ENCODE measurements at regions not wholly inside any gene's neighbourhood (a gene's known extent, or its start where the extent isn't known, plus 50 kb on each side); places are given as distances from the start of the nearest gene placed in this dataset.

DNA sequence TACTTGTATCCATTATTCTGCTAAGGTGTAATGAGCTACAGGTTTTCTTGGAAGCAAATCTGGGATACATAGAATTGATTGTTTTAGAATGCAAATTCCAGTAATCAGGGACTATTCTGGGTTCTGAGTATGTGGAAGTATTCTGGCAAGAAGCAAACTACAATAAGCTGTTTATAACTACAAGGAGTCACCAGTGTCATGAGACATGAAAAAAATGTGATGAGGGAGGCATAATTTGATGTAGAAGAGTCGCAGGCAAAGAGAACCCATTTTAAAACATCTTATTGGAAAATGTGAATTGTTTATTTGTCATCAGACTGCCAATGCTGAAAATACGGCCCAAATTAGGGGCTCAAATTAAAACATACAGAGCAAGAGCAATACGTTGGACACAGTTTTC is 321.8 kb upstream of the E2F7 start:
- Mint-ChIP-seq H3K36me3 (no peaks in the 10 kb centered on the region), H3K27ac (no peak overlapping the region), H3K9me3 (peaks cover 7 to 11% of the 10 kb centered on the region in 2 donors)
- DNase-seq (ENCODE audit: low spot score in 2 of 2) (no peak), ATAC-seq (no peak)

DNA sequence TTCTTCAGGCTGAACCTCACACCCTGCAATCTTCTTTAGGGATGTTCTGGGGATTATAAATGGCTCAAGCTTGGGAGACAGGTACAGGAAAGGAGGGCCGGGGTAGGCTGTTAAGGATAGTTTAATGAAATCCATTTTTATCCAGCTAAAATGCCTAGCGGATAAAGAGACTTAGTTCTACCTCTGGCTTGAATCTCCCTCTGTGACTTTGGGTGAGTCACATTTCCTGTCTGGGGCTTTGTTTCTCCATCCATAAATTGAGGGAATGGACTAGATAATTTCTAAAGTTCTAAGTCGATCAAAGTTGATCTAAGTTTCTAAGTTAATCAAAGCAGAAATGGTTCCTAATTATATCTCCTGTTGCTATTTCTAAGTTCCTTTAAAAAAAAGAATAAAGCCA is 319.6 kb upstream of the E2F7 start:
- H3K9me3 Mint-ChIP-seq: peaks cover 5 to 7% of the 10 kb centered on the region in 2 donors
- H3K27ac Mint-ChIP-seq: no peak overlapping the region
- H3K36me3 Mint-ChIP-seq: no peaks in the 10 kb centered on the region
- DNase-seq (ENCODE audit: low spot score in 2 of 2) (no peak), ATAC-seq (no peak)

- ATAC-seq: no peak
- Mint-ChIP-seq H3K9me3 (peaks cover 4 to 7% of the 10 kb centered on the region in 2 donors), H3K27ac (no peak overlapping the region), H3K36me3 (no peaks in the 10 kb centered on the region)
- no peak for DNase-seq (ENCODE audit: low spot score in 2 of 2)
Measured at GRCh38 chr12:77382096-77382742, 316.9 kb upstream of the E2F7 start.

DNA sequence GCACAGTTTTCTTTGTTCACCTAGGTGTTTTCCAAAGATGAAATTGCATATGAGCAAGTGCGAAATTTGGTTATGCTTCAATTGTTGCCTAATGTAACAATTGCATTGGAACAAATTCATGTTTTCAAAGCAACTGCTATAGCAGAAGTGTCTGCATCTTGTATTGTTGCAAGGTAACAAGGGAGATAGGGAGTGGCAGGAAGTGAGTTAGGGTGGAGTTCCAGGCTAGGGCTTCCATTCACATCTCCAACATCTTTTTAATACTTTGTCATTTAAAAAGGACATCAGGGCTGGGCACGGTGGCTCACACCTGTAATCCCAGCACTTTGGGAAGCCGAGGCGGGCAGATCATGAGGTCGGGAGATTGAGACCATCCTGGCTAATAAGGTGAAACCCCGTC is 312.3 kb upstream of the E2F7 start:
- no peak for ATAC-seq
- H3K9me3 Mint-ChIP-seq: peaks cover 3 to 4% of the 10 kb centered on the region in 2 donors
- DNase-seq (ENCODE audit: low spot score in 2 of 2): no peak

GRCh38 chr12:77377116-77377515 is 311.7 kb upstream of the E2F7 start:
- peaks cover 3 to 4% of the 10 kb centered on the region in 2 donors for H3K9me3 Mint-ChIP-seq

More for the DNA sequence above, 312.3 kb upstream of the E2F7 start:
- no peaks in the 10 kb centered on the region for H3K36me3 Mint-ChIP-seq
- no peak overlapping the region for H3K27ac Mint-ChIP-seq

GRCh38 chr12:77374673-77375072 is 309.3 kb upstream of the E2F7 start:
- no peaks in the 10 kb centered on the region for H3K36me3 Mint-ChIP-seq
- DNase-seq (ENCODE audit: low spot score in 2 of 2) (no peak), ATAC-seq (no peak)
- H3K27ac Mint-ChIP-seq: no peak overlapping the region
- peaks cover 4 to 8% of the 10 kb centered on the region in 2 donors for H3K9me3 Mint-ChIP-seq

More at GRCh38 chr12:77377116-77377515, 311.7 kb upstream of the E2F7 start:
- no peak overlapping the region for H3K27ac Mint-ChIP-seq
- no peak for ATAC-seq
- DNase-seq (ENCODE audit: low spot score in 2 of 2): no peak
- no peaks in the 10 kb centered on the region for H3K36me3 Mint-ChIP-seq

GRCh38 chr12:77372494-77372893 is 307.1 kb upstream of the E2F7 start:
- ATAC-seq: no peak
- H3K9me3 Mint-ChIP-seq: peaks cover 5 to 10% of the 10 kb centered on the region in 2 donors
- H3K27ac Mint-ChIP-seq: no peak overlapping the region
- no peak for DNase-seq (ENCODE audit: low spot score in 2 of 2)
- H3K36me3 Mint-ChIP-seq: no peaks in the 10 kb centered on the region

DNA sequence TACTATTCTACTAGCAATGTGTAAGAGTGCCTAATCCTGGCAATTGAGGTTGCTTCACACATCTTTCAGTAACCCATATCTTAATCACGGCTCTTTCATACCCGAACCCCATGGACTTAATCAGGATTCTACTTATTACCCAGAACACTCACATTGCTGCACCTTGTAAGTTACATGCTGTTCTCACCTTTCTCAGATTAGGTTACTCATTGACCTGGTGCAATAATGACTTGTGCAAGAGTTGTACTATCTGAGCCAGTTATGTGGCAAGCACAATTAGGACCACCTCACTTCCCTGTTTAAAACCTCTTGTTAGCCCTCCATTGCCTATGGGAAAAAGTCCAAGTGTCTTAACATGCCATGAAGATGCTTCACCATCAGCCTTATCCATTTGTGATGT is 306.7 kb upstream of the E2F7 start:
- no peak for DNase-seq (ENCODE audit: low spot score in 2 of 2)

DNA sequence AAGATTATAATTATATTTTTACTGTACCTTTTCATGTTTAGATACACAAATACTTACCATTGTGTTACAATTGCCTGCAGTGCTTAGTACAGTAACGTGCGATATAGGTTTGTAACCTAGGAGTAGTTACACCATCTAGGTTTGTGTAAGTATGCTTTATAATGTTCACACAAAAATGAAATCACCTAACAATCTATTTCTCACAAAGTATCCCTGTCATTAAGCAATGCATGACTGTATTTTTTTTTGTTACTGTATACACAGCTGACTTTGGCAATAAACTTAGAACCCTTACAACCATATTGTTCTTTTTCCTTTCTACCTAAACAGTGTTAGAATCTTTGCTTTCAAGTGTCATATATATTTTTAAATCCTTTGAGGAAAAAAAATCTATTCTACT is 303.0 kb upstream of the E2F7 start:
- ATAC-seq (no peak), DNase-seq (ENCODE audit: low spot score in 2 of 2) (no peak)
- Mint-ChIP-seq H3K9me3 (peaks cover 5 to 16% of the 10 kb centered on the region in 2 donors), H3K36me3 (no peaks in the 10 kb centered on the region), H3K27ac (no peak overlapping the region)

More for the DNA sequence above, 306.7 kb upstream of the E2F7 start:
- Mint-ChIP-seq H3K27ac (no peak overlapping the region), H3K9me3 (peaks cover 5 to 9% of the 10 kb centered on the region in 2 donors), H3K36me3 (no peaks in the 10 kb centered on the region)
- ATAC-seq: no peak

GRCh38 chr12:77366616-77367015 is 301.2 kb upstream of the E2F7 start:
- H3K9me3 Mint-ChIP-seq: peaks cover 5 to 16% of the 10 kb centered on the region in 2 donors
- H3K36me3 Mint-ChIP-seq: no peaks in the 10 kb centered on the region
- no peak for ATAC-seq
- no peak overlapping the region for H3K27ac Mint-ChIP-seq
- DNase-seq (ENCODE audit: low spot score in 2 of 2): no peak

DNA sequence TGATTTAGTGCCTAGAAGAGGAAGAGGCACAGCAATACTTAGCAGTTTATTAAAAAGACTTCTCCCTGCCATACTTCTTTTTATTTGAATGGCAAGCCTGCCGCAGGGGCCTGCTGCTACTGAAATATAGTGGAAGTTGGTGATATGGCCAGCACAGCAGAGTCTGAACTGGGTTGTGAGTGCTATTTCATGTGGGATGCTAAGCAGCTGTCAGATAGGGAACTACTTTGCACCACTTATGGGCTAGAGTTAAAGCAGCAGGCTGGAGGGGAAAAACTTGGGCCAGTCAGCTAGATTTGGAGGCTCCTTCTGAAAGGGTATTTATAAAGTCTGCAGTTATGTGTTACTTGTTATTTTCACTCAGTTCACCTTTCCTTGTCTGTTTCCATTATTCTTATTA is 299.0 kb upstream of the E2F7 start:
- DNase-seq (ENCODE audit: low spot score in 2 of 2) (no peak), ATAC-seq (no peak)
- Mint-ChIP-seq H3K9me3 (peaks cover 5 to 16% of the 10 kb centered on the region in 2 donors), H3K27ac (no peak overlapping the region), H3K36me3 (no peaks in the 10 kb centered on the region)

DNA sequence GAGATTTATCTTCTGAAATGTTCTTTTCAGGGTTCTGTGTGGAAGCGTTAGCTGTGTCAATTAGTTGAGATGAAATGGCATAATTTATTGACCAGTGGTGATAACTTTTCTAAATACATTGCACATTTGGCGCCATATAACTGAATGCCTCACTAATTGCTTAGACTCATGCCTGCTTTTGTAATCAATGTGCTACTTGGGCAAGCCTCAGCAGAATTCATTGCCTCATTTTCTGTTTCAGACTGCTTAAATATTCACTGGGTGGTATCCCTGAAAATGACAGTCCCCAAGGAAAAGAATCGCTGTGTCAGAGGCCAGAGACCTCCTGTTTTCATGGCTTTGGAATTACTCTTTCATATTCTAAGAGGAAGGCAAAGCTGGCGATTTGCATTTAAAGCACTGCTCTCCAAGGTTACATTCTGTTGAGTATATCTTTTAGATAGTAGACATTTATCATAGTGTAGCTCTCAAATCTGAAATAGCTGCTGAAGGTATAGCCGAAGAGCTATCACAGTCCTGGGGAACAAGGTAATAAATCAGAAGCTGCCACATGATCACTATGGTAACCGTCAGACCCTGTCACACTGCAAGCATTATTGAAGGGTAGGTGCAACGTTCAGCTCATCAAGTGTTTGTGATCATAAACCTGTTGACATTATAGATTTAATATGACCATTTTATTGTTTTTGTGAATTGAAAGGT is 297.3 kb upstream of the E2F7 start:
- Mint-ChIP-seq H3K9me3 (peaks cover 0 to 13% of the 10 kb centered on the region in 2 donors), H3K27ac (no peak overlapping the region), H3K36me3 (no peaks in the 10 kb centered on the region)
- no peak for ATAC-seq
- no peak for DNase-seq (ENCODE audit: low spot score in 2 of 2)

DNA sequence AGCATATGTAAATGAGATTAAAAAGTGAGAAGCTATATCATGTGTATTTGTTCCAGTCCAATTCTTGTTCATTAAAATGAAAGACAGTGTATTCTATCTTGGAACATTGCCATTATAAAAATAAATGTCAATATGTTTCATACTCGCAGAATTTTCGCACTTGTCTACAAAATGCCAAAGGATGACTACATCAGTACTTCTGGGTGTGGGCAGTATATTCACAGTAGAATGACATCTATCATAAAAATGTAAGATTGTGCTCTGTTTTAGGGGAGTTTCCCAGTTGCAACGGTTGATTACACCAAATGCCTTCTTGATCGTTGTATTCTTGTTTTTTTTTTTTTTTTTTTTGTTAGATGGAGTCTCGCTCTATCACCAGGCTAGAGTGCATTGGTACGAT is 292.3 kb upstream of the E2F7 start:
- no peak for ATAC-seq
- Mint-ChIP-seq H3K9me3 (peaks cover 0 to 12% of the 10 kb centered on the region in 2 donors), H3K36me3 (no peaks in the 10 kb centered on the region), H3K27ac (no peak overlapping the region)
- no peak for DNase-seq (ENCODE audit: low spot score in 2 of 2)

DNA sequence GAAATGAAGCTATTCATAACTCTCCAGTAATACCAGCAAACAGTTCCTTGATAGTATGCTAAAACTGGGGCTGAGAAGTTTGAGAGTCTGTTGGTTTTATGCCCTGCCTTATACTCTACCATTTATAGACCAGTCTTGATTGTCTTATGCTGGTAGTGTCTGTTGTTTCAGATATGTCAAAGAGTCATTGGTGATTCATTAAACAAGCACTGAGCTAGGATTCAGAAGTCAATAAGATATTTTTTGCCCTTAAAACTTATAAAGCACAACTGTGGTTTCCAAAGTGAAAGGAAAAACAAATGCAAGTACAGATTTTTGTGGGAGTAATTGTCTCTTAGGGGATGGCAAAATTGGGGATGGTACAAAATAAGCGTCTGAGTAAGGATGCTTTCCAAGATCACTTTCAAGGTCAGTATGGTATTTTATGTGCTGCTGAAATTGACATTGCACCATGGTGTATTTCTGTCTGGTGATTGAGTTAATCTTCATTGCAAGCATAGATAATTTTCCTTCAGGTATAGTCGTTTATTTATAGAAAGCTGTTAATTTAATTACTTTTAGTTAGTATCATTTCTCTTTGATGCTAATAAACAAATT is 289.5 kb upstream of the E2F7 start:
- no peak for ATAC-seq
- no peaks in the 10 kb centered on the region for H3K36me3 Mint-ChIP-seq
- H3K27ac Mint-ChIP-seq: no peak overlapping the region
- DNase-seq (ENCODE audit: low spot score in 2 of 2): no peak
- H3K9me3 Mint-ChIP-seq: peaks cover 0 to 6% of the 10 kb centered on the region in 2 donors

DNA sequence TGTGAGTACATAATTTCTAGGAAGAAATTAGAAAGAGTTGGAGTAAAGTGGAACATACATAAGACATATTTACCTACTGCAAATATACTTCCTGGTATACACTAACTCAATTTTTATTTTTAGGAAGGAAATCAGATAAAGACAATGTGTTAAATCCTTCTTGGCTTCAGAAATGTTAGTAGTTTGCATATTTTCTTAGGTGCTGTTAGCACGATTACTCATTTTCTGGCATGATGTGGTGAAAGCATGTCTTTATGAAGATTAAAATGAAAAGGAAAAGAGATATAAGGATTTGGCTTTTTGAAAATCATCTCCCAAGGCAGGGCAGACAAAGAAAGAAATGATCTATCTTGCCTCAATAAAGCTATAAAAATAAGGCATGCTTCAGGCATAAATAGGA is 287.6 kb upstream of the E2F7 start:
- peaks cover 0 to 6% of the 10 kb centered on the region in 2 donors for H3K9me3 Mint-ChIP-seq
- no peaks in the 10 kb centered on the region for H3K36me3 Mint-ChIP-seq
- DNase-seq (ENCODE audit: low spot score in 2 of 2): no peak
- no peak overlapping the region for H3K27ac Mint-ChIP-seq
- no peak for ATAC-seq

- no peak for ATAC-seq
- no peaks in the 10 kb centered on the region for H3K36me3 Mint-ChIP-seq
- no peak overlapping the region for H3K27ac Mint-ChIP-seq
- H3K9me3 Mint-ChIP-seq: peaks cover 0 to 6% of the 10 kb centered on the region in 2 donors
- no peak for DNase-seq (ENCODE audit: low spot score in 2 of 2)
Measured at GRCh38 chr12:77351860-77352259, 286.5 kb upstream of the E2F7 start.

DNA sequence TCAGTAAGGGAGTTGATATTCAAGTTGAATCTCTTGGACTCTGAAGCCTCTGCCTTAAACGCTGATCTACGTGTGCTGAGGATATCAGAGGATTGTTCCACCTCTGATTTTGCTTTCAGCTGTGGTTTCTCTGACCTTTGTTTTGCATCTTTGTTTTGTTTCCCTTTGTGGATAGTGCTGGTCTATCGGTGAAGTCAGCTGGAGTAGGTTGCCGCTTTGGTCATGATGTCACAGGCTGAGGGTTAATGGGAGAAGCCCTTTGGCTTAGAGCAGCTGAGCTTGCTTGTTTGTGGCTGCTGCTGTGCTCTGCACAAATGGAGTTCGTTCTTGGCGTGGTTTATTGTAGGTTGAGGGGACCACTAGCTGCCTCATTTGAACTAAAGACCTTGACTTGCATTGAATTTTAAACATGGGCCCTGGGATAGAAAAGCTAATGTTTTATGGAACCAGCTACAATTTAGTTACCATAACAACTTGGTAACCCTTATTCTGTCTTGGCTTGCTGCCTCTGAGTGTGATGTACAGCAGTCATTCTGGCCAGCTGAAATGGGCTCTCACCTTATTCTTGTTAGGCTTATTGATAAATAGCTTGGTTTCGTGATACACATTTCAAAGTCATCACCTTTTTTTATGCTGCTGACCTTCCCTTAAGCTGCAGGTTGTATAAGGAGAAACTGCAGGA is 284.5 kb upstream of the E2F7 start:
- ATAC-seq (no peak), DNase-seq (ENCODE audit: low spot score in 2 of 2) (no peak)
- Mint-ChIP-seq H3K27ac (no peak overlapping the region), H3K9me3 (peaks cover 0 to 6% of the 10 kb centered on the region in 2 donors), H3K36me3 (no peaks in the 10 kb centered on the region)
